HG03025 (cell line): ENCODE measurements at regions not wholly inside any gene's neighbourhood (a gene's known extent, or its start where the extent isn't known, plus 50 kb on each side); places are given as distances from the start of the nearest gene placed in this dataset.
"Not testable (repeated sequence)": the region's sequence is repeated elsewhere in the genome, so short reads cannot be mapped to it uniquely, and the experiment has no call there.

ENCODE experiments used
- ATAC-seq: cut with Tn5 transposase; IDR thresholded peaks from one replicate; pipeline ENCODE4 v1.9.1; 2021; ENCODE audit warnings: mild to moderate bottlenecking, moderate library complexity; ENCODE audit not compliant: unreplicated experiment, low FRiP score

GRCh38 chr11:42410251-42410955 is 901.4 kb upstream of the API5 start:
- ATAC-seq, result peak; percentile 75

GRCh38 chr11:42412590-42412989 is 899.2 kb upstream of the API5 start:
- no peak for ATAC-seq

GRCh38 chr11:42417691-42418090 is 894.1 kb upstream of the API5 start:
- no peak for ATAC-seq

GRCh38 chr11:42422090-42422489 is 889.7 kb upstream of the API5 start:
- no peak for ATAC-seq

GRCh38 chr11:42434911-42435310 is 876.9 kb upstream of the API5 start:
- ATAC-seq, result not testable (repeated sequence)

GRCh38 chr11:42444406-42444805 is 867.4 kb upstream of the API5 start:
- no peak for ATAC-seq

- no peak for ATAC-seq
Observed at GRCh38 chr11:42462558-42463310, 849.1 kb upstream of the API5 start.

- no peak for ATAC-seq
Observed at GRCh38 chr11:42465623-42466022, 846.2 kb upstream of the API5 start.

GRCh38 chr11:42473106-42473505 is 838.7 kb upstream of the API5 start:
- ATAC-seq, result no peak

GRCh38 chr11:42482822-42483221 is 829.0 kb upstream of the API5 start:
- ATAC-seq, result no peak

GRCh38 chr11:42490506-42490905 is 821.3 kb upstream of the API5 start:
- no peak for ATAC-seq

GRCh38 chr11:42494459-42494858 is 817.3 kb upstream of the API5 start:
- no peak for ATAC-seq

- ATAC-seq, result no peak
Observed at GRCh38 chr11:42498971-42499370, 812.8 kb upstream of the API5 start.

- ATAC-seq, result no peak
Observed at GRCh38 chr11:42502151-42502550, 809.6 kb upstream of the API5 start.

GRCh38 chr11:42521994-42522393 is 789.8 kb upstream of the API5 start:
- no peak for ATAC-seq

- peak; percentile 96 for ATAC-seq
Observed at GRCh38 chr11:42524534-42525227, 787.1 kb upstream of the API5 start.

GRCh38 chr11:42526426-42526825 is 785.4 kb upstream of the API5 start:
- ATAC-seq, result no peak

GRCh38 chr11:42528471-42528870 is 783.3 kb upstream of the API5 start:
- ATAC-seq, result no peak

- ATAC-seq, result no peak
Observed at GRCh38 chr11:42528911-42529310, 782.9 kb upstream of the API5 start.

- no peak for ATAC-seq
Observed at GRCh38 chr11:42536611-42537360, 775.0 kb upstream of the API5 start.

GRCh38 chr11:42542336-42542735 is 769.5 kb upstream of the API5 start:
- no peak for ATAC-seq
